H1 (cell line): ENCODE measurements at regions not wholly inside any gene's neighbourhood (a gene's known extent, or its start where the extent isn't known, plus 50 kb on each side); places are given as distances from the start of the nearest gene placed in this dataset.

Experiments used
- JUND ChIP-seq: IDR thresholded peaks from 2 replicates; pipeline ENCODE4 v1.6.1; 2011; ENCODE audit warnings: mild to moderate bottlenecking, improper control_type of control experiment, low read length
- POU5F1 ChIP-seq: IDR thresholded peaks from 2 replicates; pipeline ENCODE4 v1.6.1; 2011; ENCODE audit warnings: low read depth, mild to moderate bottlenecking, low read length, moderate library complexity

- TF ChIP-seq POU5F1 (no peak), JUND (no peak)
Measured at GRCh38 chr6:121711472-121711871, 276.0 kb downstream of the GJA1 start.
